MCF 10A (cell line): ENCODE measurements at regions not wholly inside any gene's neighbourhood (a gene's known extent, or its start where the extent isn't known, plus 50 kb on each side); places are given as distances from the start of the nearest gene placed in this dataset.

Experiments used
- BruUV-seq: library from RNA; stranded (reverse); fragments of 400-500 nt; replicated peaks from 2 replicates; lab custom pipeline; 2021; lab: Mats Ljungman, UMichigan
- CTCF ChIA-PET: fragments of 300-600 bp; sonication (Branson Sonifier 250); formaldehyde crosslinking; extraction: SDS; loops from one replicate; lab custom pipeline; 2021; ENCODE audit warnings: antibody characterized with exemption, inconsistent platforms; lab: Yijun Ruan, JAX
- POLR2A ChIA-PET: fragments of 300-600, 350-650 bp; sonication (Branson Sonifier 250); formaldehyde crosslinking; extraction: SDS; loops from one replicate; lab custom pipeline; 2020; ENCODE audit warnings: antibody characterized with exemption, inconsistent platforms; lab: Yijun Ruan, JAX
- DNase-seq: peaks from one replicate; pipeline ENCODE4 v3.0.0-alpha.2; 2018; ENCODE audit not compliant: unreplicated experiment
- H3K27ac Mint-ChIP-seq: one replicate; pipeline ENCODE4 v1.8.0; 2022; ENCODE audit warnings: mild to moderate bottlenecking, low read depth, mixed read lengths; ENCODE audit not compliant: unreplicated experiment
- H3K27me3 Mint-ChIP-seq: one replicate; pipeline ENCODE4 v1.8.0; 2022; ENCODE audit warnings: mixed read lengths; ENCODE audit not compliant: insufficient read depth, unreplicated experiment
- H3K36me3 Mint-ChIP-seq: one replicate; pipeline ENCODE4 v1.8.0; 2022; ENCODE audit warnings: mild to moderate bottlenecking, moderate library complexity, mixed read lengths; ENCODE audit not compliant: insufficient read depth, unreplicated experiment
- H3K4me1 Mint-ChIP-seq: one replicate; pipeline ENCODE4 v1.8.0; 2022; ENCODE audit warnings: mixed read lengths; ENCODE audit not compliant: insufficient read depth, unreplicated experiment
- H3K4me3 Mint-ChIP-seq: one replicate; pipeline ENCODE4 v1.8.0; 2022; ENCODE audit warnings: mild to moderate bottlenecking, moderate library complexity, mixed read lengths; ENCODE audit not compliant: unreplicated experiment
- H3K9me3 Mint-ChIP-seq: one replicate; pipeline ENCODE4 v1.8.0; 2022; ENCODE audit warnings: mixed read lengths; ENCODE audit not compliant: unreplicated experiment
- CTCF ChIP-seq: fragments of 200-600 bp; IDR thresholded peaks from one replicate; pipeline ENCODE4 v1.8.0; 2022; ENCODE audit warnings: antibody characterized with exemption, mild to moderate bottlenecking; ENCODE audit not compliant: unreplicated experiment
- intact Hi-C: fragments of 100-400 bp; cut with micrococcal nuclease; formaldehyde crosslinking; loops from 2 replicates; pipeline ENCODE4 v1.14.1; 2022

- Mint-ChIP-seq H3K27ac (no peak overlapping the region), H3K27me3 (no peaks in the 10 kb centered on the region), H3K4me1 (peaks cover 10% of the 10 kb centered on the region), H3K9me3 (no peaks in the 10 kb centered on the region), H3K4me3 (no peak overlapping the region), H3K36me3 (no peaks in the 10 kb centered on the region)
- no peak for DNase-seq
- CTCF ChIA-PET, result interaction anchor here (1.0 kb wide), 1 partner anchor 19 kb away, joined by 4 read pairs; no protein-coding TSS in a partner anchor
- POLR2A ChIA-PET, result no interaction called here
- intact Hi-C loops, result no loop called here
- no TSS peak for BruUV-seq
- no peak for TF ChIP-seq CTCF
These were observed 194.3 kb upstream of the RGS18 start for GRCh38 chr1:191963781-191964455.

- BruUV-seq, result no TSS peak
- DNase-seq, result no peak
- no peak overlapping the region for H3K27ac Mint-ChIP-seq
- ChIA-PET CTCF (interaction anchor here (1.2 kb wide), 1 partner anchor 25 kb away, joined by 3 read pairs; no protein-coding TSS in a partner anchor), POLR2A (no interaction called here)
- no peak for TF ChIP-seq CTCF
- H3K36me3 Mint-ChIP-seq, result no peaks in the 10 kb centered on the region
- no peak overlapping the region for H3K4me3 Mint-ChIP-seq
- H3K4me1 Mint-ChIP-seq, result no peaks in the 10 kb centered on the region
- intact Hi-C loops, result no loop called here
- peaks cover 2% of the 10 kb centered on the region for H3K9me3 Mint-ChIP-seq
- no peaks in the 10 kb centered on the region for H3K27me3 Mint-ChIP-seq
These were observed 189.0 kb upstream of the RGS18 start for GRCh38 chr1:191969290-191969689.

- TF ChIP-seq CTCF, result no peak
- POLR2A ChIA-PET, result no interaction called here
These were observed 188.1 kb upstream of the RGS18 start for GRCh38 chr1:191970116-191970515.

GRCh38 chr1:191971447-191971846, 186.8 kb upstream of the RGS18 start:
- Mint-ChIP-seq H3K27ac (no peak overlapping the region), H3K9me3 (peaks cover 15% of the 10 kb centered on the region), H3K36me3 (no peaks in the 10 kb centered on the region), H3K27me3 (no peaks in the 10 kb centered on the region), H3K4me1 (no peaks in the 10 kb centered on the region), H3K4me3 (no peak overlapping the region)
- BruUV-seq, result no TSS peak
- no peak for TF ChIP-seq CTCF
- intact Hi-C loops, result no loop called here
- CTCF ChIA-PET, result no interaction called here
- POLR2A ChIA-PET, result no interaction called here
- no peak for DNase-seq

More at GRCh38 chr1:191970116-191970515, 188.1 kb upstream of the RGS18 start:
- Mint-ChIP-seq H3K4me3 (no peak overlapping the region), H3K27me3 (no peaks in the 10 kb centered on the region), H3K4me1 (no peaks in the 10 kb centered on the region), H3K9me3 (peaks cover 8% of the 10 kb centered on the region), H3K27ac (no peak overlapping the region), H3K36me3 (no peaks in the 10 kb centered on the region)
- CTCF ChIA-PET, result no interaction called here
- DNase-seq, result no peak
- BruUV-seq, result no TSS peak
- intact Hi-C loops, result no loop called here
